ENCODE measurements at regions not wholly inside any gene's neighbourhood (a gene's known extent, or its start where the extent isn't known, plus 50 kb on each side); places are given as distances from the start of the nearest gene placed in this dataset.
"Not testable (repeated sequence)": the region's sequence is repeated elsewhere in the genome, so short reads cannot be mapped to it uniquely, and the experiment has no call there.

GRCh38 chr6:137933696-137934095, 66.6 kb downstream of the TNFAIP3 start:
- ATAC-seq (peak; percentile 97), DNase-seq (ENCODE audit: low spot score) (no peak)
- intact Hi-C loops (cut with DNase I): no loop called here

- ATAC-seq (no peak), DNase-seq (ENCODE audit: low spot score) (no peak)
- intact Hi-C loops (cut with DNase I): no loop called here
Measured at GRCh38 chr6:137936798-137937197, 69.7 kb downstream of the TNFAIP3 start.

- intact Hi-C loops (cut with DNase I): no loop called here
- ATAC-seq (no peak), DNase-seq (ENCODE audit: low spot score) (no peak)
Measured at GRCh38 chr6:137937834-137938233, 70.8 kb downstream of the TNFAIP3 start.

- ATAC-seq (no peak), DNase-seq (ENCODE audit: low spot score) (no peak)
- intact Hi-C loops (cut with DNase I): no loop called here
Measured at GRCh38 chr6:137938770-137939379, 71.8 kb downstream of the TNFAIP3 start.

- ATAC-seq: no peak
- intact Hi-C loops (cut with DNase I): no loop called here
Measured at GRCh38 chr6:137941995-137942394, 74.9 kb downstream of the TNFAIP3 start.

GRCh38 chr6:137942736-137943135, 75.7 kb downstream of the TNFAIP3 start:
- intact Hi-C loops (cut with DNase I): no loop called here
- ATAC-seq: no peak
- DNase-seq (ENCODE audit: low spot score): no peak

More at GRCh38 chr6:137941995-137942394, 74.9 kb downstream of the TNFAIP3 start:
- no peak for DNase-seq (ENCODE audit: low spot score)

- intact Hi-C loops (cut with DNase I): not testable (repeated sequence)
- peak; percentile 43 for ATAC-seq
Measured at GRCh38 chr6:137944381-137944780, 77.3 kb downstream of the TNFAIP3 start.

GRCh38 chr6:137944793-137945498, 77.9 kb downstream of the TNFAIP3 start:
- DNase-seq (ENCODE audit: low spot score) (no peak), ATAC-seq (peak; percentile 89)
- intact Hi-C loops (cut with DNase I): no loop called here

More at GRCh38 chr6:137944381-137944780, 77.3 kb downstream of the TNFAIP3 start:
- DNase-seq (ENCODE audit: low spot score): not testable (repeated sequence)

GRCh38 chr6:137949686-137950390, 82.8 kb downstream of the TNFAIP3 start:
- intact Hi-C loops (cut with DNase I): no loop called here
- DNase-seq (ENCODE audit: low spot score) (no peak), ATAC-seq (no peak)

GRCh38 chr6:137950581-137950980, 83.5 kb downstream of the TNFAIP3 start:
- DNase-seq (ENCODE audit: low spot score): no peak
- intact Hi-C loops (cut with DNase I): no loop called here
- no peak for ATAC-seq

- no peak for DNase-seq (ENCODE audit: low spot score)
- peak; percentile 38 for ATAC-seq
- intact Hi-C loops (cut with DNase I): no loop called here
Measured at GRCh38 chr6:137951064-137951597, 84.1 kb downstream of the TNFAIP3 start.

- intact Hi-C loops (cut with DNase I): no loop called here
- DNase-seq (ENCODE audit: low spot score) (no peak), ATAC-seq (no peak)
Measured at GRCh38 chr6:137952247-137952646, 85.2 kb downstream of the TNFAIP3 start.

- intact Hi-C loops (cut with DNase I): no loop called here
- DNase-seq (ENCODE audit: low spot score) (no peak), ATAC-seq (no peak)
Measured at GRCh38 chr6:137953761-137954160, 86.7 kb downstream of the TNFAIP3 start.

GRCh38 chr6:137954253-137954652, 87.2 kb downstream of the TNFAIP3 start:
- intact Hi-C loops (cut with DNase I): no loop called here
- ATAC-seq (no peak), DNase-seq (ENCODE audit: low spot score) (no peak)

GRCh38 chr6:137956098-137956488, 89.0 kb downstream of the TNFAIP3 start:
- intact Hi-C loops (cut with DNase I): no loop called here
- DNase-seq (ENCODE audit: low spot score) (no peak), ATAC-seq (no peak)

GRCh38 chr6:137957471-137957870, 90.4 kb downstream of the TNFAIP3 start:
- DNase-seq (ENCODE audit: low spot score): no peak
- intact Hi-C loops (cut with DNase I): no loop called here

GRCh38 chr6:137958811-137959565, 91.9 kb downstream of the TNFAIP3 start:
- intact Hi-C loops (cut with DNase I): no loop called here
- DNase-seq (ENCODE audit: low spot score): no peak
- no peak for ATAC-seq

More at GRCh38 chr6:137957471-137957870, 90.4 kb downstream of the TNFAIP3 start:
- ATAC-seq: no peak

GRCh38 chr6:137962725-137963124, 95.7 kb downstream of the TNFAIP3 start:
- ATAC-seq (no peak), DNase-seq (ENCODE audit: low spot score) (no peak)
- intact Hi-C loops (cut with DNase I): no loop called here

GRCh38 chr6:137964876-137965275, 97.8 kb downstream of the TNFAIP3 start:
- DNase-seq (ENCODE audit: low spot score): no peak
- intact Hi-C loops (cut with DNase I): no loop called here
- ATAC-seq: no peak

All from sciatic nerve (tissue), 2 donors.